HEK293 (cell line): ENCODE measurements at regions not wholly inside any gene's neighbourhood (a gene's known extent, or its start where the extent isn't known, plus 50 kb on each side); places are given as distances from the start of the nearest gene placed in this dataset.

Source experiments
- MYNN ChIP-seq: fragments of 450-650 bp; formaldehyde crosslinking; IDR thresholded peaks from 2 replicates; pipeline ENCODE4 v1.5.1; 2016; ENCODE audit warnings: missing biosample characterization, missing genetic modification characterization, borderline replicate concordance
- SETDB1 ChIP-seq: IDR thresholded peaks from one replicate; pipeline ENCODE4 v1.6.1; 2017; ENCODE audit warnings: mild to moderate bottlenecking, low read length, moderate library complexity, mixed read lengths; ENCODE audit not compliant: insufficient read length
- ZNF292 ChIP-seq: fragments of 450-650 bp; formaldehyde crosslinking; IDR thresholded peaks from 2 replicates; pipeline ENCODE4 v1.5.1; 2016; ENCODE audit warnings: low read depth, missing biosample characterization, missing genetic modification characterization, borderline replicate concordance
- ZNF548 ChIP-seq: fragments of 450-650 bp; formaldehyde crosslinking; IDR thresholded peaks from 2 replicates; pipeline ENCODE4 v1.5.1; 2016; ENCODE audit warnings: missing biosample characterization, missing genetic modification characterization
- ZNF560 ChIP-seq: fragments of 450-650 bp; formaldehyde crosslinking; IDR thresholded peaks from 2 replicates; pipeline ENCODE4 v1.5.1; 2017; ENCODE audit warnings: missing biosample characterization, missing genetic modification characterization, borderline replicate concordance
- ZNF660 ChIP-seq: fragments of 450-650 bp; IDR thresholded peaks from 2 replicates; pipeline ENCODE4 v1.5.1; 2018; ENCODE audit warnings: missing biosample characterization, mild to moderate bottlenecking, missing genetic modification characterization
- ZNF664 ChIP-seq: fragments of 450-650 bp; formaldehyde crosslinking; IDR thresholded peaks from 2 replicates; pipeline ENCODE4 v1.5.1; 2016; ENCODE audit warnings: missing biosample characterization, missing genetic modification characterization
- ZNF76 ChIP-seq: fragments of 450-650 bp; formaldehyde crosslinking; IDR thresholded peaks from 2 replicates; pipeline ENCODE4; 2016; ENCODE audit warnings: low read depth, missing biosample characterization, missing genetic modification characterization, borderline replicate concordance
- ZNF776 ChIP-seq: fragments of 450-650 bp; formaldehyde crosslinking; IDR thresholded peaks from 2 replicates; pipeline ENCODE4 v1.5.0; 2017; ENCODE audit warnings: missing biosample characterization, missing genetic modification characterization, borderline replicate concordance
- TF ChIP-seq, protein P1 (sequence below): fragments of 450-650 bp; formaldehyde crosslinking; IDR thresholded peaks from 2 replicates; pipeline ENCODE4 v1.5.1; 2016; ENCODE audit warnings: missing biosample characterization, missing genetic modification characterization
- TF ChIP-seq, protein P2 (sequence below): fragments of 450-650 bp; formaldehyde crosslinking; IDR thresholded peaks from 2 replicates; pipeline ENCODE4 v1.5.1; 2016; ENCODE audit warnings: missing biosample characterization, missing genetic modification characterization, borderline replicate concordance
- TF ChIP-seq, protein P3 (sequence below): fragments of 450-650 bp; formaldehyde crosslinking; IDR thresholded peaks from 2 replicates; pipeline ENCODE4 v1.5.1; 2016; ENCODE audit warnings: missing biosample characterization, missing genetic modification characterization

DNA sequence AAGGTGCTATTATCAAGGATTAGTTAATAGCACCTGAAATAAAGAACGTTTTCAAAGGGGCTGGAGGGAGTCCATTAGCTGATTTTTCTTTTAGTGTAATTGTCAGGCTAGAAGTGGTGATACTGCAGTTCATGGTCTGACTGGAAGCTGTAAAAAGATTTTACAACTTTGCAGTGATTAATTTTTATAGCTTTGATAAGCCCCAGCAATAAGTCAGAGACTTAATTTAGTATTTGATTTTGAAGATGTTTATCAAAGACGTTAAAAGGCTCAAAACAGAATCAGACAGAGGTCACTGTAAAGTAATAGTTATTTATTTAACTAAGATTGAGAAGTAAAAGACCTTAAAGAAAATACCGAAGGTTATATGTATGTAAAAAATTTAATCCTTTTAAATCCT lies 165.5 kb upstream of the FMN2 start:
- TF ChIP-seq, protein P1, sequence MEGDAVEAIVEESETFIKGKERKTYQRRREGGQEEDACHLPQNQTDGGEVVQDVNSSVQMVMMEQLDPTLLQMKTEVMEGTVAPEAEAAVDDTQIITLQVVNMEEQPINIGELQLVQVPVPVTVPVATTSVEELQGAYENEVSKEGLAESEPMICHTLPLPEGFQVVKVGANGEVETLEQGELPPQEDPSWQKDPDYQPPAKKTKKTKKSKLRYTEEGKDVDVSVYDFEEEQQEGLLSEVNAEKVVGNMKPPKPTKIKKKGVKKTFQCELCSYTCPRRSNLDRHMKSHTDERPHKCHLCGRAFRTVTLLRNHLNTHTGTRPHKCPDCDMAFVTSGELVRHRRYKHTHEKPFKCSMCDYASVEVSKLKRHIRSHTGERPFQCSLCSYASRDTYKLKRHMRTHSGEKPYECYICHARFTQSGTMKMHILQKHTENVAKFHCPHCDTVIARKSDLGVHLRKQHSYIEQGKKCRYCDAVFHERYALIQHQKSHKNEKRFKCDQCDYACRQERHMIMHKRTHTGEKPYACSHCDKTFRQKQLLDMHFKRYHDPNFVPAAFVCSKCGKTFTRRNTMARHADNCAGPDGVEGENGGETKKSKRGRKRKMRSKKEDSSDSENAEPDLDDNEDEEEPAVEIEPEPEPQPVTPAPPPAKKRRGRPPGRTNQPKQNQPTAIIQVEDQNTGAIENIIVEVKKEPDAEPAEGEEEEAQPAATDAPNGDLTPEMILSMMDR (tag by site-specific recombination), result no peak
- TF ChIP-seq, protein P2, sequence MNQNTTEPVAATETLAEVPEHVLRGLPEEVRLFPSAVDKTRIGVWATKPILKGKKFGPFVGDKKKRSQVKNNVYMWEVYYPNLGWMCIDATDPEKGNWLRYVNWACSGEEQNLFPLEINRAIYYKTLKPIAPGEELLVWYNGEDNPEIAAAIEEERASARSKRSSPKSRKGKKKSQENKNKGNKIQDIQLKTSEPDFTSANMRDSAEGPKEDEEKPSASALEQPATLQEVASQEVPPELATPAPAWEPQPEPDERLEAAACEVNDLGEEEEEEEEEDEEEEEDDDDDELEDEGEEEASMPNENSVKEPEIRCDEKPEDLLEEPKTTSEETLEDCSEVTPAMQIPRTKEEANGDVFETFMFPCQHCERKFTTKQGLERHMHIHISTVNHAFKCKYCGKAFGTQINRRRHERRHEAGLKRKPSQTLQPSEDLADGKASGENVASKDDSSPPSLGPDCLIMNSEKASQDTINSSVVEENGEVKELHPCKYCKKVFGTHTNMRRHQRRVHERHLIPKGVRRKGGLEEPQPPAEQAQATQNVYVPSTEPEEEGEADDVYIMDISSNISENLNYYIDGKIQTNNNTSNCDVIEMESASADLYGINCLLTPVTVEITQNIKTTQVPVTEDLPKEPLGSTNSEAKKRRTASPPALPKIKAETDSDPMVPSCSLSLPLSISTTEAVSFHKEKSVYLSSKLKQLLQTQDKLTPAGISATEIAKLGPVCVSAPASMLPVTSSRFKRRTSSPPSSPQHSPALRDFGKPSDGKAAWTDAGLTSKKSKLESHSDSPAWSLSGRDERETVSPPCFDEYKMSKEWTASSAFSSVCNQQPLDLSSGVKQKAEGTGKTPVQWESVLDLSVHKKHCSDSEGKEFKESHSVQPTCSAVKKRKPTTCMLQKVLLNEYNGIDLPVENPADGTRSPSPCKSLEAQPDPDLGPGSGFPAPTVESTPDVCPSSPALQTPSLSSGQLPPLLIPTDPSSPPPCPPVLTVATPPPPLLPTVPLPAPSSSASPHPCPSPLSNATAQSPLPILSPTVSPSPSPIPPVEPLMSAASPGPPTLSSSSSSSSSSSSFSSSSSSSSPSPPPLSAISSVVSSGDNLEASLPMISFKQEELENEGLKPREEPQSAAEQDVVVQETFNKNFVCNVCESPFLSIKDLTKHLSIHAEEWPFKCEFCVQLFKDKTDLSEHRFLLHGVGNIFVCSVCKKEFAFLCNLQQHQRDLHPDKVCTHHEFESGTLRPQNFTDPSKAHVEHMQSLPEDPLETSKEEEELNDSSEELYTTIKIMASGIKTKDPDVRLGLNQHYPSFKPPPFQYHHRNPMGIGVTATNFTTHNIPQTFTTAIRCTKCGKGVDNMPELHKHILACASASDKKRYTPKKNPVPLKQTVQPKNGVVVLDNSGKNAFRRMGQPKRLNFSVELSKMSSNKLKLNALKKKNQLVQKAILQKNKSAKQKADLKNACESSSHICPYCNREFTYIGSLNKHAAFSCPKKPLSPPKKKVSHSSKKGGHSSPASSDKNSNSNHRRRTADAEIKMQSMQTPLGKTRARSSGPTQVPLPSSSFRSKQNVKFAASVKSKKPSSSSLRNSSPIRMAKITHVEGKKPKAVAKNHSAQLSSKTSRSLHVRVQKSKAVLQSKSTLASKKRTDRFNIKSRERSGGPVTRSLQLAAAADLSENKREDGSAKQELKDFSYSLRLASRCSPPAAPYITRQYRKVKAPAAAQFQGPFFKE (tag by site-specific recombination), result no peak
- TF ChIP-seq MYNN (tag by site-specific recombination) (no peak), ZNF660 (tag by site-specific recombination) (no peak), SETDB1 (no peak), ZNF776 (tag by site-specific recombination) (no peak), ZNF76 (tag by site-specific recombination) (no peak), ZNF292 (tag by site-specific recombination) (no peak), ZNF548 (tag by site-specific recombination) (no peak), ZNF560 (tag by site-specific recombination) (no peak), ZNF664 (tag by site-specific recombination) (no peak; the same call in 1 of the 2 replicates)
- TF ChIP-seq, protein P3, sequence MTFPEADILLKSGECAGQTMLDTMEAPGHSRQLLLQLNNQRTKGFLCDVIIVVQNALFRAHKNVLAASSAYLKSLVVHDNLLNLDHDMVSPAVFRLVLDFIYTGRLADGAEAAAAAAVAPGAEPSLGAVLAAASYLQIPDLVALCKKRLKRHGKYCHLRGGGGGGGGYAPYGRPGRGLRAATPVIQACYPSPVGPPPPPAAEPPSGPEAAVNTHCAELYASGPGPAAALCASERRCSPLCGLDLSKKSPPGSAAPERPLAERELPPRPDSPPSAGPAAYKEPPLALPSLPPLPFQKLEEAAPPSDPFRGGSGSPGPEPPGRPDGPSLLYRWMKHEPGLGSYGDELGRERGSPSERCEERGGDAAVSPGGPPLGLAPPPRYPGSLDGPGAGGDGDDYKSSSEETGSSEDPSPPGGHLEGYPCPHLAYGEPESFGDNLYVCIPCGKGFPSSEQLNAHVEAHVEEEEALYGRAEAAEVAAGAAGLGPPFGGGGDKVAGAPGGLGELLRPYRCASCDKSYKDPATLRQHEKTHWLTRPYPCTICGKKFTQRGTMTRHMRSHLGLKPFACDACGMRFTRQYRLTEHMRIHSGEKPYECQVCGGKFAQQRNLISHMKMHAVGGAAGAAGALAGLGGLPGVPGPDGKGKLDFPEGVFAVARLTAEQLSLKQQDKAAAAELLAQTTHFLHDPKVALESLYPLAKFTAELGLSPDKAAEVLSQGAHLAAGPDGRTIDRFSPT (tag by site-specific recombination), result no peak
